D721Med (cell line): ENCODE measurements at regions not wholly inside any gene's neighbourhood (a gene's known extent, or its start where the extent isn't known, plus 50 kb on each side); places are given as distances from the start of the nearest gene placed in this dataset.

Source experiments
- DNase-seq: peaks from one replicate; pipeline ENCODE4 v3.0.0; 2011; ENCODE audit warnings: low spot score; ENCODE audit not compliant: insufficient read length
- FAIRE-seq: peaks from 2 replicates; lab custom pipeline; 2011; peaks lifted over from hg19 to GRCh38; lab: Jason Lieb, UNC
- CTCF ChIP-seq: IDR thresholded peaks from 2 replicates; pipeline ENCODE4 v1.5.1; 2012; ENCODE audit warnings: mild to moderate bottlenecking, control low read depth; ENCODE audit not compliant: insufficient read depth; ENCODE audit errors: missing control alignments

DNA sequence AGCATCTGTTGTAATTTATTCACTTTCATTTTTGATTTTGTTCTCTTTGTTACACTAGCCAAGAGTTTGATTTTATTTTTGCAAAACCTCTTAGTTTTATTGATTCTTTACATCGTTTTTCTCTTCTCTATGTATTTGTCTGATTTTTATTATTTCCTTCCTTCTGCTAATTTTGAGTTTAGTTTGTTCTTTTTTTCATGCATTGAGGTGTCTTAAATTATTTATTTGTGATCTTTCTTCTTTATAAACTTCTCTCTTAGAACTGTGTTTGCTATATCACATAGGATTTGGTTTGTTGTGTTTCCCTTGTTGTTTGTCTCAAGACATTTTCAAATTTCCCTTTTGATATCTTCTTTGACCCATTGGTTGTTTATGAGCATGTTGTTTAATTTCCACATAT lies 51.7 kb upstream of the NFKBIA start:
- no peak for DNase-seq
- no peak for FAIRE-seq
- no peak for TF ChIP-seq CTCF

DNA sequence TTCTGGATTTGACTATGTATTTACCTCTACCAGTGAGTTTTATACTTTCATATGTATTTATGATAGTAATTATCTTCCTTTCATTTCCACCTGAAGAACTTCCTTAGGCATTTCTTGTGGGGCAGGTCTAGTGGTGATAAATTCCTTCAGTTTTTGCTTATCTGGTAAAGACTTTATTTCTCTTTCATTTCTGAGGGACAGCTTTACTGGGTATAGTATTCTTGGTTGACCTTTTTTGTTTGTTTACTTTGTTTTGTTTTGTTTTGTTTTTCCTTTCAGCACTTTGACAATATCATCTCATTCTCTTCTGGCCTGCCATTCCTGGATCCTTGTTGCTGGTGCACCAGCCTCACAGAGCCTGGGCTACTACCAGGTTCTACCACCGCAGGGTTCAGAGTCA lies 53.9 kb upstream of the NFKBIA start:
- no peak for TF ChIP-seq CTCF
- no peak for FAIRE-seq
- no peak for DNase-seq

GRCh38 chr14:35459776-35460175 lies 55.2 kb upstream of the NFKBIA start:
- no peak for TF ChIP-seq CTCF
- DNase-seq: no peak
- FAIRE-seq: no peak

DNA sequence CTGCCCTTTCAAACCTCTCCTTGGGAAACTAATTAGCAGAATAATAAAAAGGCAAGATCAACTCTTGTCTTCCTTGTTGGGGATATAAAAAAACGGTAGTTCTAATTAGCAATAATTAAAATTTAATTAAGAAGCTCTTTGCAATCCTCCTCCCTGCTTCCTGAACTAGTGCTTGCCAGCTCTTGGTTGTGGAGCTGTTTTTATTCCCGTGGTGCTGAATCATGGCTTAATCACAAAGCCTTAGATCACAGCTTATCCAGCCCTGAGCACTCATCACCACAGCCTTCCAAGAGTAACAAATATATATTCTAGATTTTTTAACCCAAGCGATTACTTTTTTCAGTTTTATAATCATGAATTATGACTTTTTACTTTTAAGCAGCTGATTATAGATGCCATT lies 63.2 kb upstream of the INSM2 start:
- FAIRE-seq: peak; percentile 89
- no peak for TF ChIP-seq CTCF
- peak; percentile 16 for DNase-seq

- peak; percentile 17 for DNase-seq
- peak; percentile 97 for FAIRE-seq
- TF ChIP-seq CTCF: no peak
Observed at GRCh38 chr14:35471803-35472202, 62.2 kb upstream of the INSM2 start.

DNA sequence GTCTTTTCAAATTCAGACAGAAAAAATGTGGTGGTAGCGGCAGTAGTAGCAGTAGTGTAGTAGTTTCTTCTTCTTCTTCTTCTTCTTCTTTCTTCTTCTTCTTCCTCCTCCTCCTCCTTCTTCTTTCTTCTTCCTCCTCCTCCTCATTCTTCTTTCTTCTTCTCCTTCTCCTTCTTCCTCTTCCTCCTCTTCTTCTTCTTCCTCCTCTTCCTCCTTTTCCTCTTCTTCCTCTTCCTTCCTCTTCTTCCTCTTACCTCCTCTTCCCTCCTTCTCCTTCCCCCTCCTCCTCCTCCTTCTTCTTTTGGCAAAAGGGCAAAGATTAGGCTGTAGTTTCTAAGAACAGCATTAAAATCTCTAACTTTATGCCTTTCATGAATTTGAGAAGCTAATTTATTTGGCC lies 59.6 kb upstream of the INSM2 start:
- no peak for FAIRE-seq
- TF ChIP-seq CTCF: no peak
- DNase-seq: no peak

GRCh38 chr14:35480119-35480769 lies 53.7 kb upstream of the INSM2 start:
- FAIRE-seq (no peak), DNase-seq (no peak)
- TF ChIP-seq CTCF: no peak
